Activated naive CD4-positive, alpha-beta T cell treated with anti-CD3 and anti-CD28 coated beads for 36 hours (primary cell): ENCODE measurements at regions not wholly inside any gene's neighbourhood (a gene's known extent, or its start where the extent isn't known, plus 50 kb on each side); places are given as distances from the start of the nearest gene placed in this dataset.
"Not testable (repeated sequence)": the region's sequence is repeated elsewhere in the genome, so short reads cannot be mapped to it uniquely, and the experiment has no call there.

ENCODE experiments used
- CTCF ChIA-PET: fragments of 350-600 bp; sonication (Branson Sonifier 250); formaldehyde crosslinking; loops from one replicate; lab custom pipeline; 2021; ENCODE audit warnings: antibody characterized with exemption; lab: Charles Lee
- DNase-seq: peaks from one replicate; pipeline ENCODE4 v3.0.0-alpha.2; 2020
- H3K27ac Mint-ChIP-seq: one replicate; pipeline ENCODE4 v1.8.0; 2021; ENCODE audit warnings: mild to moderate bottlenecking, mixed read lengths
- H3K27me3 Mint-ChIP-seq: one replicate; pipeline ENCODE4 v1.8.0; 2021; ENCODE audit warnings: low read depth, mixed read lengths
- H3K36me3 Mint-ChIP-seq: one replicate; pipeline ENCODE4 v1.8.0; 2021; ENCODE audit warnings: low read depth, mixed read lengths
- H3K4me1 Mint-ChIP-seq: one replicate; pipeline ENCODE4 v1.8.0; 2021; ENCODE audit warnings: low read depth, mixed read lengths
- H3K4me3 Mint-ChIP-seq: one replicate; pipeline ENCODE4 v1.8.0; 2021; ENCODE audit warnings: mild to moderate bottlenecking, moderate library complexity, mixed read lengths
- H3K9me3 Mint-ChIP-seq: one replicate; pipeline ENCODE4 v1.8.0; 2021; ENCODE audit warnings: mixed read lengths
- intact Hi-C: fragments of 100-400 bp; cut with micrococcal nuclease; formaldehyde crosslinking; loops from one replicate; pipeline ENCODE4 v1.15.1; 2023

DNA sequence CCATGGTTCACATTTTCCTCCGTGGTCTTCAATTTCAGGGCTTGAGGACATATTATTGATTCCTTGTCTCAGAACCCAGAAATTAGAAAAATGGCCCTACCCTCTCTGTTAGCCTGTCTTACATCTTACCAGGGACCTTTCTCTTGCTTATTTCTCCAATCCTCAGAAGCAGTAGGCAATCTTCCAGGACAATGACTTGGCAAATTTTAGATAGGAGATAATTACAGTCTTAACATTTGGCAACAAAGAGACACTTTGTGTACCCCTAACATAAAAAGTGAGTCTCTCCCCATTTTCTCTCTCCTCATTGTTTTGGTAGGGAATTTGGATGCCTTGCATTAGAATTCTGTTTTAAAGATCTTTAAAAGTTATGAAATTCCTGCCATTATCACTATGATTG is 778.1 kb upstream of the SLIT2 start:
- Mint-ChIP-seq H3K4me3 (no peak overlapping the region), H3K27me3 (no peaks in the 10 kb centered on the region), H3K9me3 (peaks cover 13% of the 10 kb centered on the region), H3K36me3 (no peaks in the 10 kb centered on the region), H3K4me1 (no peaks in the 10 kb centered on the region), H3K27ac (no peak overlapping the region)
- CTCF ChIA-PET: no interaction called here
- DNase-seq: no peak
- intact Hi-C loops: no loop called here

GRCh38 chr4:19472666-19473065 is 779.0 kb upstream of the SLIT2 start:
- H3K36me3 Mint-ChIP-seq: no peaks in the 10 kb centered on the region

GRCh38 chr4:19470001-19470400 is 781.7 kb upstream of the SLIT2 start:
- CTCF ChIA-PET, H3K36me3 Mint-ChIP-seq, H3K27me3 Mint-ChIP-seq, H3K4me1 Mint-ChIP-seq, intact Hi-C loops, DNase-seq, H3K4me3 Mint-ChIP-seq, H3K27ac Mint-ChIP-seq: not testable (repeated sequence)
- H3K9me3 Mint-ChIP-seq: peaks cover 13% of the 10 kb centered on the region

More at GRCh38 chr4:19472666-19473065, 779.0 kb upstream of the SLIT2 start:
- Mint-ChIP-seq H3K27ac (no peak overlapping the region), H3K4me1 (no peaks in the 10 kb centered on the region), H3K4me3 (no peak overlapping the region), H3K27me3 (no peaks in the 10 kb centered on the region), H3K9me3 (peaks cover 13% of the 10 kb centered on the region)
- DNase-seq: no peak
- intact Hi-C loops: no loop called here
- CTCF ChIA-PET: no interaction called here

DNA sequence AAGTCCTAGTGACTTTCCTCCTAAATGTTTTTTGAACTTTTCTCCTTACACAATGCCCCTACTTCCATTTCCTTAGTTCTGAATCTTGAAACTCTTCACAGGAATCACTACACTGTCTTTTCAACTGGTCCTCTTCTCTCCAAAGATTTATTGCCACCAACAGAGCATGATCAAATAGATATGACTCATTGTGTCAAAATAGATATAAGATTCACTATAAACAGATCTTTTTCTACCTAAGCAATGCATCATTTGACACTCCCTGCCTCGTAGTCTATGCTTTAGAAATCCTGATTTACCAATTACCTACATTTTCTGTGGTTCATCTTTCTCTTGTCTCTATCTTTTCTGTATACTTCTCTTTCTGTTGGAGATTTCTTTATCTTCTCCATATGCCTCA is 789.6 kb upstream of the SLIT2 start:
- Mint-ChIP-seq H3K4me3 (no peak overlapping the region), H3K9me3 (peaks cover 1% of the 10 kb centered on the region), H3K27me3 (no peaks in the 10 kb centered on the region), H3K27ac (no peak overlapping the region), H3K36me3 (no peaks in the 10 kb centered on the region), H3K4me1 (no peaks in the 10 kb centered on the region)
- DNase-seq: no peak
- CTCF ChIA-PET: no interaction called here
- intact Hi-C loops: no loop called here

GRCh38 chr4:19455850-19456602 is 795.7 kb upstream of the SLIT2 start:
- Mint-ChIP-seq H3K27ac (no peak overlapping the region), H3K9me3 (peaks cover 11% of the 10 kb centered on the region), H3K36me3 (no peaks in the 10 kb centered on the region), H3K4me1 (no peaks in the 10 kb centered on the region), H3K4me3 (no peak overlapping the region), H3K27me3 (no peaks in the 10 kb centered on the region)
- intact Hi-C loops: no loop called here
- no peak for DNase-seq
- CTCF ChIA-PET: no interaction called here

DNA sequence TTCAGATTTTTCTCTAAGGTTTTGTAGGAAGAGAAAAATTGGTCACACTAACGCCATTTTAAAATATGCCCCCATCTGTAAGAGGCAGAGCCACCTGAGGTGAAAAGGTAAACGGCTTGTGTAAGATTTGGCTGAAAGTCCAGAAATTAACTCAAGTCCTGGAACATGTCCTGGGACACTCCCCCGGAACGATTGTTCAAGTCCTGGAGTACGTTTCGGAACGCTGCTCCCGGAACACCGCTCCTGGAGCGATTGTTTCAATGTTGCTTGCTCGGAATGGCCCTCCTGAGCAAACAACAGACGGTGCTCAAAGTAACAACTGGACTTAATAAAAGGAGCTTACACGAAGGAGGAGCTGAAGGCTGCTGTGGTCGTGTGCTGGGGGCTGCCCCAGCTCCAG is 796.5 kb upstream of the SLIT2 start:
- Mint-ChIP-seq H3K27me3 (no peaks in the 10 kb centered on the region), H3K4me3 (no peak overlapping the region), H3K36me3 (no peaks in the 10 kb centered on the region), H3K9me3 (peaks cover 11% of the 10 kb centered on the region), H3K27ac (no peak overlapping the region), H3K4me1 (no peaks in the 10 kb centered on the region)
- intact Hi-C loops: no loop called here
- CTCF ChIA-PET: no interaction called here
- DNase-seq: no peak

DNA sequence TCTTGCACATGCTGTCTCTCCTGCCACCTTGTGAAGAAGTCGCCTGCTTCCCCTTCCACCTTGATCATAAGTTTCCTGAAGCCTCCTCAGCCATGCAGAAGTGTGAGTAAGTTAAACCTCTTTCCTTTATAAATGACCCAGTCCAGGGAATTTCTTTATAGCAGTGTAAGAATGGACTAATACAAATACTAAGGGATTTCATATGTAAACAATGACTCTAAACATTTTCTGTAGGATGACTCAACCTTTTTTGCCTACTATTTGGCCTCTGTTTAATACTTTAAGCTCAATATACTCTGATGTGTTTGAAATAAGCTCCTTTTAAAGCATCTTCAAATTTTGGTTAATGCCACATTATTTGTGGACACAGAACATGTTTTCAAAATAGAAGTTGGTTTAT is 813.5 kb upstream of the SLIT2 start:
- Mint-ChIP-seq H3K27ac (no peak overlapping the region), H3K4me3 (no peak overlapping the region), H3K36me3 (no peaks in the 10 kb centered on the region), H3K4me1 (no peaks in the 10 kb centered on the region), H3K9me3 (peaks cover 19% of the 10 kb centered on the region), H3K27me3 (no peaks in the 10 kb centered on the region)
- DNase-seq: no peak
- intact Hi-C loops: no loop called here
- CTCF ChIA-PET: no interaction called here

DNA sequence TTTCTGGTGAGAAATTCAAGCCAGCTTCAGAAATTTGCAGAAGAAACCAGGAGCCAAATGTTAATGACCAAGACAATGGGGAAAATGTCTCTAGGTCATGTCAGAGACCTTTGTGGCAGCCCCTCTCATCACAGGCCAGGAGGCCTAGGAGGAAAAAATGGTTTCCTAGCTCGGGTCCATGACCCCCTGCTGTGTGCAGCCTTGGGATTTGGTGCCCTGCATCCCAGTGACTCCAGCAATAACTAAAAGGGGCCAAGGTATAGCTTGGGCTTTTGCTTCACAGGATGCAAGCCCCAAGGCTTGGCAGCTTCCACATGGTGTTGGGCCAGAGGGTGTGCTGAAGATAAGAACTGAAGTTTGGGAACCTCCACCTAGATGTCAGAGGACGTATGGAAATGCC is 814.7 kb upstream of the SLIT2 start:
- CTCF ChIA-PET: no interaction called here
- Mint-ChIP-seq H3K27ac (no peak overlapping the region), H3K4me3 (no peak overlapping the region), H3K27me3 (no peaks in the 10 kb centered on the region), H3K9me3 (peaks cover 14% of the 10 kb centered on the region), H3K36me3 (no peaks in the 10 kb centered on the region), H3K4me1 (no peaks in the 10 kb centered on the region)
- intact Hi-C loops: no loop called here
- DNase-seq: no peak

DNA sequence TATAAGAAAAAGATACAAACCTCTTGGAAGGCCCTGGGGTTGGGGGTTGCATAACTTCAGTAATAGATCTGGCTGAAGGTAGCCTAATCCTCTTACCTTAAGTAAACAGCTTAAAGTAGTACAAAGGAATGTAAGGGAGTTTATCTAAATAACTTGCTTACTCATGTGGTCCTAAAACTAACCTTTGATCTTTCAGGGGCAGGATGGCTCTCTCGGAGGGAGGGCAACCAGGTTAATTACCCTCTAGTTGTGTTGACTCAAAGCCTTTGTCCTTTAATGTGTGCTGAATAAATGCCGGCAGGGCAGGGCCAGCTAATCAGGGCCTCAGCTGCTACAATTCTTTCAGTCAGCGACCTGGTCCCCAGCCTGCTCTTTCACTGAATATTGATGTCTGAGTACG is 822.0 kb upstream of the SLIT2 start:
- no peak overlapping the region for H3K4me3 Mint-ChIP-seq
- DNase-seq: no peak
- intact Hi-C loops: no loop called here
- peaks cover 18% of the 10 kb centered on the region for H3K9me3 Mint-ChIP-seq
- H3K36me3 Mint-ChIP-seq: no peaks in the 10 kb centered on the region
- no peaks in the 10 kb centered on the region for H3K4me1 Mint-ChIP-seq
- CTCF ChIA-PET: no interaction called here
- H3K27me3 Mint-ChIP-seq: no peaks in the 10 kb centered on the region
- no peak overlapping the region for H3K27ac Mint-ChIP-seq

- Mint-ChIP-seq H3K4me3 (no peak overlapping the region), H3K9me3 (peaks cover 5% of the 10 kb centered on the region), H3K4me1 (no peaks in the 10 kb centered on the region), H3K27ac (no peak overlapping the region), H3K27me3 (no peaks in the 10 kb centered on the region), H3K36me3 (no peaks in the 10 kb centered on the region)
- no peak for DNase-seq
- CTCF ChIA-PET: no interaction called here
- intact Hi-C loops: no loop called here
These were observed 826.6 kb upstream of the SLIT2 start for GRCh38 chr4:19425146-19425545.

DNA sequence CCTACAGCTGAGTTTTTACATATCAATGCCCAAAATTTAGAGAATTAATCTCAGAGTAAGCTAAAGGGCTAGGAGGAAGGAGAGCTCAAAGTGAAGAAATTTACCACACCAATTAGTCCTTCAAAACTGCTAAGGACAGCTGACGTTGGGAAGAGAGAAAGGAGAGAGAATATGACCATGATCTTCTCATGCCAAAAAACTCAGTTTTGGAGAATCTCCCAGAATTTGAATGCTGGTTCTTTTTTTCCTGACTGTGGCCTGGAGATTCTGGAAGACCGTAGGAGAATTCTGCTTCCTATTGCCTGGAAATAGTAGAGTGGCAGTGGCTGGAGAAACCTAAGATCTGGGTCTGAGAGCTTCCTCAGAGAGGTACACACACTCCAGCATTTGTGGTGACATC is 834.4 kb upstream of the SLIT2 start:
- H3K27ac Mint-ChIP-seq: no peak overlapping the region
- CTCF ChIA-PET: no interaction called here

GRCh38 chr4:19416146-19416545 is 835.6 kb upstream of the SLIT2 start:
- Mint-ChIP-seq H3K27me3 (no peaks in the 10 kb centered on the region), H3K4me1 (no peaks in the 10 kb centered on the region), H3K27ac (no peak overlapping the region), H3K4me3 (no peak overlapping the region), H3K9me3 (peaks cover 18% of the 10 kb centered on the region), H3K36me3 (no peaks in the 10 kb centered on the region)
- CTCF ChIA-PET: no interaction called here
- no peak for DNase-seq
- intact Hi-C loops: no loop called here

More for the DNA sequence above, 834.4 kb upstream of the SLIT2 start:
- no peaks in the 10 kb centered on the region for H3K4me1 Mint-ChIP-seq
- no peak overlapping the region for H3K4me3 Mint-ChIP-seq
- H3K36me3 Mint-ChIP-seq: no peaks in the 10 kb centered on the region
- intact Hi-C loops: no loop called here
- H3K27me3 Mint-ChIP-seq: no peaks in the 10 kb centered on the region
- peaks cover 18% of the 10 kb centered on the region for H3K9me3 Mint-ChIP-seq
- DNase-seq: no peak

- Mint-ChIP-seq H3K36me3 (no peaks in the 10 kb centered on the region), H3K4me3 (no peak overlapping the region), H3K9me3 (peaks cover 1% of the 10 kb centered on the region), H3K27me3 (no peaks in the 10 kb centered on the region), H3K4me1 (no peaks in the 10 kb centered on the region), H3K27ac (no peak overlapping the region)
- intact Hi-C loops: no loop called here
- CTCF ChIA-PET: no interaction called here
- DNase-seq: no peak
These were observed 843.2 kb upstream of the SLIT2 start for GRCh38 chr4:19408490-19408889.
